SK-N-MC (cell line): ENCODE measurements at regions not wholly inside any gene's neighbourhood (a gene's known extent, or its start where the extent isn't known, plus 50 kb on each side); places are given as distances from the start of the nearest gene placed in this dataset.

Source experiments
- EZH2 ChIP-seq: fragments of 200-600 bp; sonication (generic); IDR thresholded peaks from one replicate; pipeline ENCODE4 v1.6.1; 2017; ENCODE audit warnings: antibody characterized with exemption
- FOXP2 ChIP-seq: optimal IDR thresholded peaks from 2 replicates; pipeline ENCODE3; 2011; ENCODE audit warnings: mild to moderate bottlenecking, moderate library complexity; ENCODE audit not compliant: insufficient read depth; ENCODE audit errors: extremely low read length, control extremely low read depth
- POLR2AphosphoS5 ChIP-seq: IDR thresholded peaks from 2 replicates; pipeline ENCODE4 v1.6.1; 2012; ENCODE audit warnings: mild to moderate bottlenecking, low read depth, low read length, borderline replicate concordance

GRCh38 chr4:170674176-170674575 lies 584.4 kb upstream of the AADAT start:
- no peak for TF ChIP-seq EZH2
- TF ChIP-seq POLR2AphosphoS5, result no peak
- TF ChIP-seq FOXP2, result no peak
